Osteocyte (in vitro differentiated cells): ENCODE measurements at regions not wholly inside any gene's neighbourhood (a gene's known extent, or its start where the extent isn't known, plus 50 kb on each side); places are given as distances from the start of the nearest gene placed in this dataset.
"Not testable (repeated sequence)": the region's sequence is repeated elsewhere in the genome, so short reads cannot be mapped to it uniquely, and the experiment has no call there.

Source experiments
- DNase-seq: peaks from one replicate; pipeline ENCODE4 v3.0.0; 2021; ENCODE audit warnings: mixed read lengths; ENCODE audit not compliant: unreplicated experiment; ENCODE audit errors: extremely low spot score
- H3K27ac Mint-ChIP-seq: one replicate; pipeline ENCODE4 v1.8.0; 2021; ENCODE audit warnings: mild to moderate bottlenecking, mixed read lengths; ENCODE audit not compliant: unreplicated experiment
- H3K27me3 Mint-ChIP-seq: one replicate; pipeline ENCODE4 v1.8.0; 2021; ENCODE audit warnings: mixed read lengths; ENCODE audit not compliant: unreplicated experiment
- H3K36me3 Mint-ChIP-seq: one replicate; pipeline ENCODE4 v1.8.0; 2021; ENCODE audit warnings: mixed read lengths; ENCODE audit not compliant: unreplicated experiment
- H3K4me1 Mint-ChIP-seq: one replicate; pipeline ENCODE4 v1.8.0; 2021; ENCODE audit warnings: mixed read lengths; ENCODE audit not compliant: unreplicated experiment
- H3K4me3 Mint-ChIP-seq: one replicate; pipeline ENCODE4 v1.8.0; 2021; ENCODE audit warnings: mild to moderate bottlenecking, moderate library complexity, mixed read lengths; ENCODE audit not compliant: unreplicated experiment
- H3K9me3 Mint-ChIP-seq: one replicate; pipeline ENCODE4 v1.8.0; 2021; ENCODE audit warnings: mixed read lengths; ENCODE audit not compliant: unreplicated experiment
- CTCF ChIP-seq: fragments of 200-600 bp; sonication (generic); IDR thresholded peaks from 2 replicates; pipeline ENCODE4 v1.5.0; 2021; ENCODE audit warnings: antibody characterized with exemption, mild to moderate bottlenecking, moderate library complexity

- no peaks in the 10 kb centered on the region for H3K9me3 Mint-ChIP-seq
- H3K4me3 Mint-ChIP-seq: no peak overlapping the region
- TF ChIP-seq CTCF: no peak
- H3K27ac Mint-ChIP-seq: no peak overlapping the region
- DNase-seq: peak; percentile 59
- H3K36me3 Mint-ChIP-seq: no peaks in the 10 kb centered on the region
- H3K4me1 Mint-ChIP-seq: no peaks in the 10 kb centered on the region
- H3K27me3 Mint-ChIP-seq: no peaks in the 10 kb centered on the region
Measured at GRCh38 chr17:34740565-34741520, 161.5 kb downstream of the TMEM132E start.

GRCh38 chr17:34739386-34739785 lies 160.0 kb downstream of the TMEM132E start:
- no peaks in the 10 kb centered on the region for H3K36me3 Mint-ChIP-seq
- no peak overlapping the region for H3K27ac Mint-ChIP-seq
- no peak for TF ChIP-seq CTCF
- DNase-seq: peak; percentile 56
- no peaks in the 10 kb centered on the region for H3K27me3 Mint-ChIP-seq
- no peaks in the 10 kb centered on the region for H3K4me1 Mint-ChIP-seq
- no peaks in the 10 kb centered on the region for H3K9me3 Mint-ChIP-seq
- H3K4me3 Mint-ChIP-seq: no peak overlapping the region

GRCh38 chr17:34737673-34738072 lies 158.3 kb downstream of the TMEM132E start:
- peak; percentile 53 for DNase-seq
- H3K4me1 Mint-ChIP-seq, H3K9me3 Mint-ChIP-seq, H3K27me3 Mint-ChIP-seq, H3K4me3 Mint-ChIP-seq, H3K36me3 Mint-ChIP-seq, H3K27ac Mint-ChIP-seq: not testable (repeated sequence)

DNA sequence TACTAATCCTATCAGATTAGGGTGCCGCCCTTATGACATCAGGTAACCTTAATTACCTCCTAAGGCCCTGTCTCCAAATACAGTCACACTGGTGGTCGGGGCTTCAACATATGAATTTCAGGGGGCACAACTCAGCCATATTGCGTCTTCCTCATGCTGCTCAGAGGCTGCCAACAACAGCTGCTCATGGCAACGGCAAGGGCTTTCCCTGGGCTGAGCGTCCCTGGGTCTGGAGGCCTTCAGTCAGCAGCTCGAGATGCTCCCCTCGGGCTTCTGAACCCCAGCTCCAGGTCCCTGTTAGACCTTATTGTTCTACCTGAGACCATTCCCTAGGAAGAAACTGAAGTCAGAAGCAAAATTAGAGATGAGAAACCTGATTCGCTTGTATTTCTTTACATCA lies 157.2 kb downstream of the TMEM132E start:
- H3K27ac Mint-ChIP-seq: no peak overlapping the region
- no peaks in the 10 kb centered on the region for H3K27me3 Mint-ChIP-seq
- no peak overlapping the region for H3K4me3 Mint-ChIP-seq
- H3K9me3 Mint-ChIP-seq: peaks cover 7% of the 10 kb centered on the region
- H3K4me1 Mint-ChIP-seq: no peaks in the 10 kb centered on the region
- DNase-seq: peak; percentile 78
- TF ChIP-seq CTCF: no peak
- no peaks in the 10 kb centered on the region for H3K36me3 Mint-ChIP-seq

GRCh38 chr17:34733333-34733732 lies 154.0 kb downstream of the TMEM132E start:
- Mint-ChIP-seq H3K27me3 (no peaks in the 10 kb centered on the region), H3K27ac (no peak overlapping the region), H3K4me3 (no peak overlapping the region), H3K36me3 (no peaks in the 10 kb centered on the region), H3K4me1 (no peaks in the 10 kb centered on the region), H3K9me3 (peaks cover 7% of the 10 kb centered on the region)
- peak; percentile 66 for DNase-seq
- TF ChIP-seq CTCF: no peak
